ENCODE measurements at regions not wholly inside any gene's neighbourhood (a gene's known extent, or its start where the extent isn't known, plus 50 kb on each side); places are given as distances from the start of the nearest gene placed in this dataset.

DNA sequence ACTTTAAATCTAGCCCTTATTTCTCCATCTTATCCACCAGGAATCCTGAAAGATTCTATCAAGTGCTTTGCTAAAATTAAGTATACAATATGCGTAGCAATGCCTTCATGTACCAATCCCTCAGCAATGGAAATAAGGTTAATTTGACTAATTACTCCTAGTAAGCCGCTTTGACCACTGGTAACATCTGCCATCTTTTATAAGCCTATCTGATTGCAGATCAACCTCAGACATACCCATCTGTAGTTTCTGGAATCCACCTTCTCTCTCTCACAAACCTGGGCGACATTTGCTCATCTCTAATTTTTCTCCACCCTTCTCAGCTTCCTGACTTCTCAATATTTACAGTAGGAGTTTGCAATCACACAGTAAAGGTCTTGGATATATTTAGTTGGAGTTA lies 138.8 kb upstream of the CRHR1 start:
- TF ChIP-seq POLR2A (IDR thresholded peaks at IDR 0.05), result no peak
- TF ChIP-seq, protein P1, sequence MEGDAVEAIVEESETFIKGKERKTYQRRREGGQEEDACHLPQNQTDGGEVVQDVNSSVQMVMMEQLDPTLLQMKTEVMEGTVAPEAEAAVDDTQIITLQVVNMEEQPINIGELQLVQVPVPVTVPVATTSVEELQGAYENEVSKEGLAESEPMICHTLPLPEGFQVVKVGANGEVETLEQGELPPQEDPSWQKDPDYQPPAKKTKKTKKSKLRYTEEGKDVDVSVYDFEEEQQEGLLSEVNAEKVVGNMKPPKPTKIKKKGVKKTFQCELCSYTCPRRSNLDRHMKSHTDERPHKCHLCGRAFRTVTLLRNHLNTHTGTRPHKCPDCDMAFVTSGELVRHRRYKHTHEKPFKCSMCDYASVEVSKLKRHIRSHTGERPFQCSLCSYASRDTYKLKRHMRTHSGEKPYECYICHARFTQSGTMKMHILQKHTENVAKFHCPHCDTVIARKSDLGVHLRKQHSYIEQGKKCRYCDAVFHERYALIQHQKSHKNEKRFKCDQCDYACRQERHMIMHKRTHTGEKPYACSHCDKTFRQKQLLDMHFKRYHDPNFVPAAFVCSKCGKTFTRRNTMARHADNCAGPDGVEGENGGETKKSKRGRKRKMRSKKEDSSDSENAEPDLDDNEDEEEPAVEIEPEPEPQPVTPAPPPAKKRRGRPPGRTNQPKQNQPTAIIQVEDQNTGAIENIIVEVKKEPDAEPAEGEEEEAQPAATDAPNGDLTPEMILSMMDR (IDR thresholded peaks at IDR 0.05), result no peak
